Activated CD4-positive, CD25-positive, alpha-beta regulatory T cell treated with anti-CD3 and anti-CD28 coated beads, Interleukin-2, amount 50 U/mL, for 16 hours (primary cell): ENCODE measurements at regions not wholly inside any gene's neighbourhood (a gene's known extent, or its start where the extent isn't known, plus 50 kb on each side); places are given as distances from the start of the nearest gene placed in this dataset.
"Not testable (repeated sequence)": the region's sequence is repeated elsewhere in the genome, so short reads cannot be mapped to it uniquely, and the experiment has no call there.

ENCODE experiments used
- DNase-seq: peaks from one replicate; pipeline ENCODE4 v3.0.0-alpha.2; 2020; ENCODE audit warnings: low read depth, low spot score

DNA sequence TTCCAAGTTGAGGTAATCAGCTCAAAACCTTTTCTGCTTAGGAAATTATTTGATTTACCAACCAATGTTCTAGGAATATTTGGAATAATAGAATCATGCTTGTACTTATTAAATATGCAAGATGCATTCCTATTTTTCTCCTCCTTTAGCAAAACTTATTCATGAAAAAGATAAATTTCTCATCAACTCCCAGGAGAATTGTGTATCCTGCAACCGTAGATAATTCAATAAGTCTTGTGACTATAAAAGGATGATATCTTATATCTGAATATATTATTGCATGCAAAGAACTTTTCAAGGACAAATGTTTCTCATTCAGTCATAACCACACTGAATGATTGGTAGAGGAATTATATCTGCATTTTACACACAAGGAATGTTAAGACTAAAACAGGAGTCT, 84.9 kb upstream of the CCNG1 start:
- no peak for DNase-seq

- not testable (repeated sequence) for DNase-seq
These were observed 81.6 kb upstream of the CCNG1 start for GRCh38 chr5:163355811-163356210.

- DNase-seq = no peak
These were observed 79.8 kb upstream of the CCNG1 start for GRCh38 chr5:163357636-163358035.

DNA sequence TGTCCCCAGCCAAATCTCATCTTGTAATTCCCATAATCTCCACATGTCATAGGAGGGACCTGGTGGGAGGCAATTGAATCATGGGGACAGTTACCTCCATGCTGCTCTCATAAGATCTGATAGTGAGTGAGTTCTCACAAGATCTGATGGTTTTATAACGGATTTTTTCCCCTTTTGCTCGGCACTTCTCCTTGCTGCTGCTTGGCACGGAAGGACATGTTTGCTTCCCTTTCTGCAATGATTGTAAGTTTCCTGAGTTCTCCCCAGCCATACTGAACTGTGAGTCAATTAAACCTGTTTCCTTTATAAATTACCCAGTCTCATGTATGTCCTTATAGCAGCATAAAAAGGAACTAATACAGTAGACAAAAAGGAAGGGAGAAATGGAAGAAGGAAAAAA, 76.7 kb upstream of the CCNG1 start:
- no peak for DNase-seq

- no peak for DNase-seq
These were observed 75.9 kb upstream of the CCNG1 start for GRCh38 chr5:163361450-163361849.

DNA sequence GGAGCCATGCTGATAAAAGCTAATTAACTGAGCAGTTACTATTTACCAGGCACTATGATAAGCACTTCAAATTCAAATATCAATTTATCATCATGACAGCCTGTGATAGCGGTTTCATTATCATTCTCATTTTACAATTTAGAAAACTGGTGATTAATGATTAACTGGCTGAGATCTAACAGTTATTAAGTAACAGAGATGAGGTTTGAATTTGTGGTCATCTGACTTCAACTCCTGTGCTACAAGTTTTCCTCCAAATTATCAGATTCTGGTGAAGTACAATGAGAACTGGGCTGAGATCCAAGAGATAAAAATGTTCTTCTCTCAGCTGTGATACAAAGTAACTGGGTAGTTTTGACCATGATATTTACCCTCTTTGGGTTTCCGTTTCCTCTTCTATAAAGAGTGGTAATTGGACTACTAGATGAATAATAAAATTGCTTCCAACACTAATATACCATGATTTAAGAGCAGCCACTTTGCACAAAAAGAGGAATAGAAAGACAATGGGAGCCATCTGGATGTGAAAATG, 74.5 kb upstream of the CCNG1 start:
- no peak for DNase-seq

GRCh38 chr5:163363389-163363788, 74.0 kb upstream of the CCNG1 start:
- DNase-seq = no peak

DNA sequence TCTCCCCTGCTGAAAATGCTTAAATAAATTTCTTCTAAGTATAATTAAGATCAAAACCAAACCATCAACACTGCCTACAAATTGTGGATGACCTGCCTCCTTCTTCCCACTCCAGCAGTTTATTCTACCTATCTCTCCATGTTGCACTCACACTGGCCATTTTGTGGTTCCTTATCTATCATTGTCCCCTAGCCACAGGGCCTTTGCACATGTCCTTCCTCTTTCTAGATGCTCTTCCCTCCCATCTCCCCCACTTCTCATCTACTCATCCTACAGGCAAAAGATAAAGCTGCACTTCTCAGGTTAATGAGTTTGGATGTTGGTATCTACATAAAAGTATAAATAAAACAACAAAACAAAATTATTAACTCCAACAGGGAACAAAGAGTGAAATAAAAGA, 70.6 kb upstream of the CCNG1 start:
- DNase-seq = no peak

DNA sequence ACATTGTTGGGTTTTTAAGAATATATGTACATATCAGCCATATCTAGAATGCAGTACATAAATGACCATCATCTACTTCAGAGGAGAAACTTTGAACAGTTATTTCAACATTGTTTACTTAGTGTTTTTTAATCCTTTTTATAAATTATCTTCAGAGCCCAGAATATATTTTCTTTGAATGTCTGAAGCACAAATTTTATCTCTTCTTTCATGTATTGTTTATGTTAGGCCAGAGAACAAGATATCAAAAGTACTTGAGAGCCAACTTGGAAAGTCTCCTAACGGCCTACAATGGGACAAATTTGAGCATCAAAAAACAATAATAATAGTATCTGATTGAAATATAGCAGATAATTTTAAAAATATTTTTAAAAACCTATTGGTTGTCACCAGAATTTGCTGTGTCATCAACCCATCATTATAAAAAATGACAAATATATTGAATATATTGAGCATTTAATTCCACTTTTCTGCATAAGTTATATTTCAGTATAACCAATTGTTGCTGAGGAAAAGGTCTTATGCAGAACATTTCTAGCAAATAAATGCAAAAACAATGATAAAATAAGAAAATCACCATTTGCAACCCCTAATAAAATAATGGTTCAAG, 67.5 kb upstream of the CCNG1 start:
- no peak for DNase-seq

GRCh38 chr5:163373436-163374084, 63.8 kb upstream of the CCNG1 start:
- DNase-seq = no peak

GRCh38 chr5:163377982-163378381, 59.4 kb upstream of the CCNG1 start:
- DNase-seq = no peak

DNA sequence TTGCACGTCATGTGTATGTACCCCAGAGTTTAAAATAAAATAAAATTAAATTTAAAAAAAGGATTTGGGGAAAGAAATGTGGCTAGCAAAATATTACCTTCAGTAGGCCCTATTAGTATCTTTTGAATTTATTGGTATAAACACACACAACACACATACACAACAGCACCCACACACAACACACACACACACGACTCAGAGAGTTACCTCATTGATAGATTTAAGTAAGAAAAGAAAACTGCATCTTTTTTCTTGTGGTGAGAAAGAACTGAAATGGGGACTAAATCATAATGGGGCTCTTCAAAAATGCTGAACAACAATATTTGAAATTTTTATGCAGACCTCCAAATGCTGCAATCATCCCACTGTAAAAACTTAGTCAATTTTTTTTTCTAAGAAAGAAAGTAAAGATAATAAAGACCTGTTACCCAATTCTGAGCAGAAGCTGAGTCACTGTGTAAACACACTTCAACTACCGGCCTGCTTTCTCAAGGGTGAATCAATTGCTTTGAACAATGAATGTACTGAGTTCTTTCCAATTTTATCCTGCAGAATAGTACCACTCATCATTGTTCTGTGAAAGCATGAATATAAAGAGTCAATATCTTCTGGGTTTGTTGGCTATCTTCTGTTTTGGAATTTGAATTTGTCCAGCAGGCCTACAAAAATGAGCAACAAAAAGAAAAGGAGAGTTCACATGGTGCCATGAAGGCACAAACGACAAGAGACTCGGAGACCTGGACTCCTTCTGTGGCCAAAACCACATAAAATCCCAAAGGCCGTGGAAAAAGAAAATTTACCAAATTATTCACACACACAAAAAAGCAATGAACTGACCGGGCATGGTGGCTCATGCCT, 57.9 kb upstream of the CCNG1 start:
- DNase-seq = no peak

DNA sequence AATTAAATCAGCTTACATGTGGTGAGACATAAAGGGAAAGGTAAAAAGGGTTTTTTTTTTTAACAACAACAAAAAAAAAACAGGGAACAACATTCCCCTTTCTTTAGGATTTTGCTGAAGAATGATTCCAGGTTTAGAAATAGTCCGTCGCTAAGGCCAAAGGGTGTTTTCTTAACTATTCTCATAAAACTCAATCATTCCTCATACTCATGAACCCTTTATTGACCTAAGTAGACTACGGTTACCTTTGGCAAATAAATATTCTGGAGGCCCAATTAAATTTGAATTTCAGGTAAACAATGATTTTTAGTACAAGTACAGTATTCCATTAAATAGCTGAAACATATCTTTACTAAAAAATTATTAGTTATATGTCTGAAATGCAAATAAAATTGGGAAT, 55.6 kb upstream of the CCNG1 start:
- no peak for DNase-seq

DNA sequence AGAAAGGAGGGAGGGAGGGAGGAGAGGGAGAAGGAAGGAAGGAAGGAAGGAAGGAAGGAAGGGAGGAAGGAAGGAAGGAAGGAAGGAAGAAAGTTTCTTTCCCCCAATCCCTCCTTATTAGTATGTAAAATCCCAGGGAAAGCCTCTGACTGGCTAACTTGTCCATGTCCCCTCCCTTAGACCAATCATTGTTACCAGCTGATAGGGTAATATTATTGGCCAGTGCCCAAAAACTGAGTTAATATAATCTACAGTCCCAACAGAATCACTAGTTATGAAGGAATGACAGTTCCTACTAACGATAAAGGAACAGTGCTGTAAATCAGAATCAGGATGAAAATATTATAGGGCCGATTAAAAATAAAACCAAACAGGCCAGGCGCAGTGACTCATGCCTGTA, 53.6 kb upstream of the CCNG1 start:
- DNase-seq = no peak

DNA sequence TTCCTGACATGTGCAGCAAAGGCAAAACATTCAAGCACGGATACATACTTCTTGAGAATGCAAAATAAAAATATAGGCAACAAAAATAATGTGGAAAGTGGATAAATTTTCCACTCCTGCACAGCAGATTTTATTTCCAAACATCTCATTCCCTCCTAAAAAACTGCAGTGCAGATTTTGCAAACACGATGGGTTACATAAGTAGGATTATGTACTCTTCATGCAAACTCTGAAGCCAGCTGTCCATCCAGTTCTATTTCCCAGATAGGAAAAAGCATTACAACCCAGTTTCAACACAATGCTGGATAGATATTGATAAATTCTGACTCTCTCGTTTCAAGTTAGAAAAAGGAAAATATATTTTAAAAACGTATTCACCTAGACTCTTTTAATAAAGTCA, 52.7 kb upstream of the CCNG1 start:
- no peak for DNase-seq

GRCh38 chr5:163385271-163385670, 52.1 kb upstream of the CCNG1 start:
- no peak for DNase-seq

DNA sequence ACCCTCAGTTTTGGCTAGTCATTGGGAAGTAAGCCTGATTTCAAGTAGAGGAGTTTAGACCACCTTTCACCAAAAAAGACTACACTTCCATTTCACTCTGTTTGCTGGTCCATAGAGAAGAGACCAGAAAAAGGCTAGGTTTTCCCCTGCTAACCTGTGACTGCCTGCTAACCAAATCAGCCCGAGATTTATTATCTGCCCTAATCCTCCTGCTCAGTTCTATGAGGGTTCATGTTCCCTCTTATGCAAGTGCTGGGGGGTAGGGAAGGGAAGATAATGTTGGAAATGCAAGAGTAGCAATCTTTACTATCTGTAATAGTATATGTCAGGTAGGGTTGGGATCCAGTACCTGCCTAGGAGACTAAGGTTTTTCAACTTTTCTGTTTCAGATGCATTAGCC, 51.6 kb upstream of the CCNG1 start:
- no peak for DNase-seq

GRCh38 chr5:163386352-163386751, 51.0 kb upstream of the CCNG1 start:
- DNase-seq = no peak

- DNase-seq = no peak
These were observed 49.6 kb upstream of the CCNG1 start for GRCh38 chr5:163387589-163388343.
